ENCODE measurements at regions not wholly inside any gene's neighbourhood (a gene's known extent, or its start where the extent isn't known, plus 50 kb on each side); places are given as distances from the start of the nearest gene placed in this dataset.

GRCh38 chr12:28766398-28766797 is 382.7 kb upstream of the FAR2 start:
- intact Hi-C loops (cut with micrococcal nuclease; ENCODE audit: unreplicated experiment), result no loop called here
- Histone ChIP-seq H3K4me2 (ENCODE audit: control insufficient read depth, insufficient read depth) (no peak overlapping the region), H2AFZ (ENCODE audit: control insufficient read depth, low read depth, low read length) (no peak overlapping the region), H3K27ac (ENCODE audit: control insufficient read depth, insufficient read depth) (no peak overlapping the region), H3K79me2 (ENCODE audit: control insufficient read depth, insufficient read depth, low read length) (no peaks in the 10 kb centered on the region), H3K4me3 (no peak overlapping the region), H3K9ac (ENCODE audit: control insufficient read depth, insufficient read depth, low read length) (no peak overlapping the region), H4K20me1 (ENCODE audit: control insufficient read depth, insufficient read depth) (no peaks in the 10 kb centered on the region), H3K27me3 (replicated peaks in 1 of 2; ENCODE audit: control insufficient read depth in 2 of 2, insufficient read depth in 2 of 2, low read length in 1 of 2) (no peaks in the 10 kb centered on the region), H3K36me3 (ENCODE audit: control insufficient read depth in 2 of 2, insufficient read depth in 2 of 2, low read length in 1 of 2) (no peaks in the 10 kb centered on the region), H3K4me1 (ENCODE audit: control insufficient read depth, insufficient read depth, low read length) (no peaks in the 10 kb centered on the region), H3K9me3 (replicated peaks; ENCODE audit: control insufficient read depth, insufficient read depth, low read length) (no peaks in the 10 kb centered on the region)
- POLR2A ChIA-PET, result no interaction called here
- DNase-seq (ENCODE audit: low read depth, low spot score) (no peak), ATAC-seq (no peak), FAIRE-seq (no peak)
- SMC1A ChIA-PET (ENCODE audit: uncharacterized antibody, unreplicated experiment), result no interaction called here
- no TSS peak for BruUV-seq (replicated peaks)
- in situ Hi-C loops (cut with MboI), result no loop called here
- CTCF ChIA-PET, result no interaction called here
- WGBS (ENCODE audit: insufficient coverage, insufficient replicate concordance, low lambda C conversion rate, missing lambda C conversion rate), result 94% methylated on average over 1 of the region's 1 CpG
- RAD21 ChIA-PET (ENCODE audit: unreplicated experiment), result interaction anchor here (0.8 kb wide), 1 partner anchor 19 kb away, joined by 3 read pairs; no protein-coding TSS in a partner anchor
- TF ChIP-seq, protein P1, sequence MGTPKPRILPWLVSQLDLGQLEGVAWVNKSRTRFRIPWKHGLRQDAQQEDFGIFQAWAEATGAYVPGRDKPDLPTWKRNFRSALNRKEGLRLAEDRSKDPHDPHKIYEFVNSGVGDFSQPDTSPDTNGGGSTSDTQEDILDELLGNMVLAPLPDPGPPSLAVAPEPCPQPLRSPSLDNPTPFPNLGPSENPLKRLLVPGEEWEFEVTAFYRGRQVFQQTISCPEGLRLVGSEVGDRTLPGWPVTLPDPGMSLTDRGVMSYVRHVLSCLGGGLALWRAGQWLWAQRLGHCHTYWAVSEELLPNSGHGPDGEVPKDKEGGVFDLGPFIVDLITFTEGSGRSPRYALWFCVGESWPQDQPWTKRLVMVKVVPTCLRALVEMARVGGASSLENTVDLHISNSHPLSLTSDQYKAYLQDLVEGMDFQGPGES (IDR thresholded peaks at IDR 0.05), result no peak
- TF ChIP-seq EP300 (IDR thresholded peaks at IDR 0.05; ENCODE audit: borderline replicate concordance in 1 of 2, control insufficient read depth in 1 of 2, low read depth in 2 of 2, low read length in 2 of 2) (no peak), SMAD5 (IDR thresholded peaks at IDR 0.05; ENCODE audit: low read depth) (no peak), CHD1 (IDR thresholded peaks at IDR 0.05; ENCODE audit: low read depth, low read length) (no peak), ATF7 (IDR thresholded peaks at IDR 0.05; ENCODE audit: low read depth) (no peak), RBBP5 (conservative IDR thresholded peaks at IDR 0.05) (no peak), PBX3 (IDR thresholded peaks at IDR 0.05; ENCODE audit: insufficient replicate concordance, low read depth, low read length) (no peak), CREM (IDR thresholded peaks at IDR 0.05; ENCODE audit: low read depth) (no peak), ZNF207 (IDR thresholded peaks at IDR 0.05; ENCODE audit: borderline replicate concordance) (no peak), MEF2B (IDR thresholded peaks at IDR 0.05; ENCODE audit: partially characterized antibody, poor library complexity, severe bottlenecking) (no peak), MTA3 (IDR thresholded peaks at IDR 0.05; ENCODE audit: borderline replicate concordance, low read length) (no peak), PKNOX1 (IDR thresholded peaks at IDR 0.05) (no peak), NR2C1 (IDR thresholded peaks at IDR 0.05) (no peak)
- TF ChIP-seq, protein P2, sequence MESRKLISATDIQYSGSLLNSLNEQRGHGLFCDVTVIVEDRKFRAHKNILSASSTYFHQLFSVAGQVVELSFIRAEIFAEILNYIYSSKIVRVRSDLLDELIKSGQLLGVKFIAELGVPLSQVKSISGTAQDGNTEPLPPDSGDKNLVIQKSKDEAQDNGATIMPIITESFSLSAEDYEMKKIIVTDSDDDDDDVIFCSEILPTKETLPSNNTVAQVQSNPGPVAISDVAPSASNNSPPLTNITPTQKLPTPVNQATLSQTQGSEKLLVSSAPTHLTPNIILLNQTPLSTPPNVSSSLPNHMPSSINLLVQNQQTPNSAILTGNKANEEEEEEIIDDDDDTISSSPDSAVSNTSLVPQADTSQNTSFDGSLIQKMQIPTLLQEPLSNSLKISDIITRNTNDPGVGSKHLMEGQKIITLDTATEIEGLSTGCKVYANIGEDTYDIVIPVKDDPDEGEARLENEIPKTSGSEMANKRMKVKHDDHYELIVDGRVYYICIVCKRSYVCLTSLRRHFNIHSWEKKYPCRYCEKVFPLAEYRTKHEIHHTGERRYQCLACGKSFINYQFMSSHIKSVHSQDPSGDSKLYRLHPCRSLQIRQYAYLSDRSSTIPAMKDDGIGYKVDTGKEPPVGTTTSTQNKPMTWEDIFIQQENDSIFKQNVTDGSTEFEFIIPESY (IDR thresholded peaks at IDR 0.05), result no peak
- TF ChIP-seq, protein P3, sequence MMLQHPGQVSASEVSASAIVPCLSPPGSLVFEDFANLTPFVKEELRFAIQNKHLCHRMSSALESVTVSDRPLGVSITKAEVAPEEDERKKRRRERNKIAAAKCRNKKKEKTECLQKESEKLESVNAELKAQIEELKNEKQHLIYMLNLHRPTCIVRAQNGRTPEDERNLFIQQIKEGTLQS (IDR thresholded peaks at IDR 0.05; ENCODE audit: borderline replicate concordance, extremely low read depth, low read depth, low read length), result no peak
